ENCODE measurements at regions not wholly inside any gene's neighbourhood (a gene's known extent, or its start where the extent isn't known, plus 50 kb on each side); places are given as distances from the start of the nearest gene placed in this dataset.

DNA sequence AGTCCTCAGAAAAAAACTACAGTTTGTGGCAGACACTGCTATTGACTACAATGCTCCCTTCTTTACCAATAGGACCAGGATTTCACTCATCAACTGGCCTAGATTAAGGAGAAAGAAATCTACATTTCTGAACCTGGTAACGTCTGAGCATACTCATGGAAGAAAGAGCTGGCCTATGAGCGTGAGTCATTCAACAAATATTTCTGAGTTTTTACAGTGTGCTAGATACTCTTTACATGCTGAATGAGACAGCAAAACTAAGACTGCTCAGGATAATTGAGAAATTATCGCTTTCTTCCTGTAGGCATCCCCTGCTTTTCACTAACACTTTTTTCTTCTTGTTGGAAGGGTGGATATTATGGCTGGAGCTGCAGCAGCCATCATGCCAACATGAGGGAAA, 609.7 kb downstream of the TNS3 start:
- TF ChIP-seq POLR2A (IDR thresholded peaks at IDR 0.05): no peak
- TF ChIP-seq, protein P1, sequence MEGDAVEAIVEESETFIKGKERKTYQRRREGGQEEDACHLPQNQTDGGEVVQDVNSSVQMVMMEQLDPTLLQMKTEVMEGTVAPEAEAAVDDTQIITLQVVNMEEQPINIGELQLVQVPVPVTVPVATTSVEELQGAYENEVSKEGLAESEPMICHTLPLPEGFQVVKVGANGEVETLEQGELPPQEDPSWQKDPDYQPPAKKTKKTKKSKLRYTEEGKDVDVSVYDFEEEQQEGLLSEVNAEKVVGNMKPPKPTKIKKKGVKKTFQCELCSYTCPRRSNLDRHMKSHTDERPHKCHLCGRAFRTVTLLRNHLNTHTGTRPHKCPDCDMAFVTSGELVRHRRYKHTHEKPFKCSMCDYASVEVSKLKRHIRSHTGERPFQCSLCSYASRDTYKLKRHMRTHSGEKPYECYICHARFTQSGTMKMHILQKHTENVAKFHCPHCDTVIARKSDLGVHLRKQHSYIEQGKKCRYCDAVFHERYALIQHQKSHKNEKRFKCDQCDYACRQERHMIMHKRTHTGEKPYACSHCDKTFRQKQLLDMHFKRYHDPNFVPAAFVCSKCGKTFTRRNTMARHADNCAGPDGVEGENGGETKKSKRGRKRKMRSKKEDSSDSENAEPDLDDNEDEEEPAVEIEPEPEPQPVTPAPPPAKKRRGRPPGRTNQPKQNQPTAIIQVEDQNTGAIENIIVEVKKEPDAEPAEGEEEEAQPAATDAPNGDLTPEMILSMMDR (IDR thresholded peaks at IDR 0.05): no peak
- 75 to 77% methylated on average over 3 of the region's 3 CpGs for WGBS, 2 donors

DNA sequence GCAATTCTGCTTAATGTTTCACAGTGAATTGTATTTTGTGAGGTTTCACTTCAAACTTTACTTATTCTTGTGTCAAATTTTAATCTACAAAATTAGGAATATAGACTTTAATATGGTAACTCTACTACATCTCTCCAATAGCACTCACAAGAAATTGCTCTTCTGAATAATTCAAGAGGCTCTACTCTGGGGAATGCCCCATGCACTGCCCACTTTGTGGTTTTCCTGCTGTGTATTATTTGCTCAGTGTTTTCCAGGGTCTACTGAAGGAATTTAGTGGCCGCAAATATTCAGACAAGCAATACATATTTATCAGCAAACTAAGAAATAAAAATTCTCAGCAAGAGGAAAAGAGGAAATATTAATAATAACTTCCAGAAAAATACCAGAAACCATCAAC, 611.4 kb downstream of the TNS3 start:
- intact Hi-C loops (cut with DNase I): no loop called here

More for the DNA sequence above, 609.7 kb downstream of the TNS3 start:
- Histone ChIP-seq H3K27me3 (no peaks in the 10 kb centered on the region), H3K9me3 (no peaks in the 10 kb centered on the region), H3K36me3 (replicated peaks in 1 of 2; ENCODE audit: insufficient read depth in 1 of 2, low read depth in 2 of 2) (no peaks in the 10 kb centered on the region), H3K4me1 (no peaks in the 10 kb centered on the region), H3K4me3 (no peak overlapping the region), H3K27ac (no peak overlapping the region)
- DNase-seq (no peak), ATAC-seq (no peak)
- intact Hi-C loops (cut with DNase I): no loop called here

DNA sequence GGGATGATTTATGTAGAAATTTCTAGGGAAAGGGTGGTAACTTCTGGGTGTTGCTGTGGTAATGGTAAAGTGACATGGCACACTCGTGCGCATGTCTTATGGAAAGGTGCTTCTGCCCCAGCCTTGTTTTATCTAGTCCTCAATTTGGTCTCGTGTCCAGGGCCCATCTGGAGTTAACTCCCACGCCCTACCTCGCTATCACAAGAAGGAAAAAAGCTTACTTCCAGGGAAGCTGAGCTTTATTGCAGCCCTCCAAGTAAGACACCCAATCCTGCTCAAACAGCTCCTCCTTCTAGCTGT, 611.8 kb downstream of the TNS3 start:
- intact Hi-C loops (cut with DNase I): no loop called here
- Histone ChIP-seq H3K36me3 (replicated peaks in 1 of 2; ENCODE audit: insufficient read depth in 1 of 2, low read depth in 2 of 2) (no peaks in the 10 kb centered on the region), H3K27me3 (no peaks in the 10 kb centered on the region), H3K4me1 (no peaks in the 10 kb centered on the region), H3K9me3 (no peaks in the 10 kb centered on the region), H3K27ac (peak overlapping the region in 3 of 4 donors; percentile 66 to 75 (median 68)), H3K4me3 (no peak overlapping the region)
- ATAC-seq (no peak), DNase-seq (no peak)
- 59 to 70% methylated on average over 5 of the region's 5 CpGs for WGBS, 2 donors
- no peak for TF ChIP-seq POLR2A (IDR thresholded peaks at IDR 0.05)
- TF ChIP-seq, protein P1 (IDR thresholded peaks at IDR 0.05): no peak

More for the DNA sequence above, 611.4 kb downstream of the TNS3 start:
- Histone ChIP-seq H3K27ac (peak overlapping the region in 2 of 4 donors; percentile 68 to 75), H3K4me1 (no peaks in the 10 kb centered on the region), H3K36me3 (replicated peaks in 1 of 2; ENCODE audit: insufficient read depth in 1 of 2, low read depth in 2 of 2) (no peaks in the 10 kb centered on the region), H3K9me3 (no peaks in the 10 kb centered on the region), H3K27me3 (no peaks in the 10 kb centered on the region), H3K4me3 (no peak overlapping the region)
- DNase-seq (no peak), ATAC-seq (no peak)
- 79 to 84% methylated on average over 1 of the region's 1 CpG for WGBS, 2 donors
- TF ChIP-seq POLR2A (IDR thresholded peaks at IDR 0.05): no peak
- TF ChIP-seq, protein P1 (IDR thresholded peaks at IDR 0.05): no peak

DNA sequence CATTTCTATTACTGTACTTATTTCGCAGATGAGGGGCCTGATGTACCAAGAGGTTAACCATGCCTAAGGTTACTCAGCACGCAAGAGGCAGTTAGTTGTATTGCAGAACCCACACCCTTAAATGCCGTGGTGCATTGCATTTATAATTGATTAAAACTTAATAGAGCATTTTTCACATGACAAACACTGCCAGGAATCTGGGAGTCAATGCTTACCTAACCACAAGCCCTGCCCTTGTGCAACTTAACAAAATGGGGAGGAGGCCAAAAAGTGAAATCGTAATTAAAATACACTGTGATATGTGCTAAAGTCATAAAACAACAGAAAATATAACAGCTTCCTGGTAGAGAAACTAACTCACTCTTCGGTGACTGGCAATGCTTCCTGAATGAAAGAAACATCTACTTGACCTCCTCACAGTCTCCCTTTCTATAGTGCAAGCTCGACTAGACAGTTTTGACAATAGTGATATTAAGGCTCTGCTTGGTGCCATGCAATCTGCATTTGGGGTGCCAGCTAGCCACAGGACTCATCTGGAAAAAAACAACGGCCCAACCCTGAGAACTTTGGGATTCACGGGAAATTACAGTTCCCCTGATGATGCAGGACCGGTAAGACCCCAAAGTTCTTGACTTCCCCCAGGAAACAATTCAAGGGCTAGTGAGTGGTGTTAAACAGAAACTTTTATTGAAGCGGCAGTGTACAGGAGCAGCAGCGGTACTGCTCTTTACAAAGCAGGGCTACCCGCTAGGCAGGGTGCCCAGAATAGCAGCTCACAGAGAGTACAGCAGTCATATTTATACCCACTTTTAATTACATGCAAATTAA, 612.4 kb downstream of the TNS3 start:
- H3K4me3 ChIP-seq: no peak overlapping the region
- no peaks in the 10 kb centered on the region for H3K9me3 ChIP-seq
- intact Hi-C loops (cut with DNase I): no loop called here
- no peaks in the 10 kb centered on the region for H3K27me3 ChIP-seq
- peak overlapping the region in 3 of 4 donors; percentile 66 to 75 (median 68) for H3K27ac ChIP-seq
- H3K36me3 ChIP-seq (replicated peaks in 1 of 2; ENCODE audit: insufficient read depth in 1 of 2, low read depth in 2 of 2): no peaks in the 10 kb centered on the region
- no peaks in the 10 kb centered on the region for H3K4me1 ChIP-seq
- DNase-seq (peak in 3 of 4 donors; percentile 28 to 46 (median 41)), ATAC-seq (peak; percentile 92)
- TF ChIP-seq, protein P1 (IDR thresholded peaks at IDR 0.05): peak in 1 of 7 experiments; percentile 22
- peak in 2 of 3 donors; percentile 38 to 42 for TF ChIP-seq POLR2A (IDR thresholded peaks at IDR 0.05)
- WGBS, 2 donors: 54 to 59% methylated on average over 12 of the region's 12 CpGs

DNA sequence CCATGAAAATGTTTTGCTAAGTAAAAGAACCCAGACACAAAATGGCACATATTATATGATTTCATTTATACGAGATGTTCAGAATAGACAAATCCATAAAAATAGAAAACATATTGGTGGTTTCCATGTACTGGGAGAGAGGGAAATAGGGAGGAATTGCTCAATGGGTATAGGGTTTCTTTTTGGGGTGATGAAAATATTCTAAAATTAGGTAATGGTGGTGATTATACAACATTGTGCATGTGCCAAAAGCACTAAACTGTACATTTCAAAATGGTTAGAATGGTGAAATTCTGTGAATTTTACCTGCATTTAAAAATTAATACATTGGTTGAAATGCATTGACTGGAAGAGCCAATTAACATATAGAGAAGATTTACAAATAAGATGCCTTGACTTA, 613.9 kb downstream of the TNS3 start:
- no peak for ATAC-seq
- no peaks in the 10 kb centered on the region for H3K9me3 ChIP-seq
- 78 to 91% methylated on average over 1 of the region's 1 CpG for WGBS, 2 donors
- no peaks in the 10 kb centered on the region for H3K27me3 ChIP-seq
- DNase-seq: no peak
- TF ChIP-seq, protein P1 (IDR thresholded peaks at IDR 0.05): no peak
- no peak for TF ChIP-seq POLR2A (IDR thresholded peaks at IDR 0.05)
- intact Hi-C loops (cut with DNase I): no loop called here
- no peak overlapping the region for H3K27ac ChIP-seq
- no peaks in the 10 kb centered on the region for H3K4me1 ChIP-seq
- H3K36me3 ChIP-seq (replicated peaks in 1 of 2; ENCODE audit: insufficient read depth in 1 of 2, low read depth in 2 of 2): no peaks in the 10 kb centered on the region
- H3K4me3 ChIP-seq: no peak overlapping the region
